ENCODE measurements at regions not wholly inside any gene's neighbourhood (a gene's known extent, or its start where the extent isn't known, plus 50 kb on each side); places are given as distances from the start of the nearest gene placed in this dataset.

GRCh38 chr6:141259807-141260206 is 872.9 kb upstream of the GJE1 start:
- no peaks in the 10 kb centered on the region for H3K27me3 ChIP-seq (ENCODE audit: control insufficient read depth, insufficient read depth, low read length)
- no peaks in the 10 kb centered on the region for H3K9me3 ChIP-seq (ENCODE audit: control insufficient read depth in 2 of 2, low read length in 2 of 2)
- Mint-ChIP-seq H3K27me3 (no peaks in the 10 kb centered on the region), H3K36me3 (no peaks in the 10 kb centered on the region), H3K27ac (no peak overlapping the region), H3K4me1 (no peaks in the 10 kb centered on the region), H3K4me3 (no peak overlapping the region), H3K9me3 (peaks cover 0 to 2% (median 0%) of the 10 kb centered on the region in 7 donors)
- no peaks in the 10 kb centered on the region for H3K36me3 ChIP-seq (ENCODE audit: control insufficient read depth, insufficient read depth, low read length)
- DNase-seq (no peak), ATAC-seq (ENCODE audit: low read depth in 2 of 2) (no peak)
- H3K27ac ChIP-seq (ENCODE audit: insufficient read depth, low read length, poor library complexity, severe bottlenecking): no peak overlapping the region
- H3K4me3 ChIP-seq (ENCODE audit: low read depth, low read length): no peak overlapping the region
- H3K4me1 ChIP-seq (ENCODE audit: control insufficient read depth, insufficient read depth, low read length, poor library complexity, severe bottlenecking): no peaks in the 10 kb centered on the region

- Histone ChIP-seq H3K36me3 (ENCODE audit: control insufficient read depth, insufficient read depth, low read length) (no peaks in the 10 kb centered on the region), H3K9me3 (ENCODE audit: control insufficient read depth in 2 of 2, low read length in 2 of 2) (no peaks in the 10 kb centered on the region), H3K4me3 (ENCODE audit: low read depth, low read length) (no peak overlapping the region), H3K27me3 (ENCODE audit: control insufficient read depth, insufficient read depth, low read length) (no peaks in the 10 kb centered on the region), H3K27ac (ENCODE audit: insufficient read depth, low read length, poor library complexity, severe bottlenecking) (no peak overlapping the region), H3K4me1 (ENCODE audit: control insufficient read depth, insufficient read depth, low read length, poor library complexity, severe bottlenecking) (no peaks in the 10 kb centered on the region)
- no peaks in the 10 kb centered on the region for H3K27me3 Mint-ChIP-seq
- ATAC-seq (ENCODE audit: low read depth in 2 of 2) (no peak), DNase-seq (no peak)
- no peaks in the 10 kb centered on the region for H3K4me1 Mint-ChIP-seq
- H3K4me3 Mint-ChIP-seq: no peak overlapping the region
- H3K36me3 Mint-ChIP-seq: no peaks in the 10 kb centered on the region
- H3K9me3 Mint-ChIP-seq: peaks cover 0 to 2% (median 0%) of the 10 kb centered on the region in 7 donors
- H3K27ac Mint-ChIP-seq: no peak overlapping the region
Measured at GRCh38 chr6:141259091-141259490, 873.6 kb upstream of the GJE1 start.

- no peaks in the 10 kb centered on the region for H3K4me1 ChIP-seq (ENCODE audit: control insufficient read depth, insufficient read depth, low read length, poor library complexity, severe bottlenecking)
- H3K4me1 Mint-ChIP-seq: peaks cover 0 to under 1% (median 0%) of the 10 kb centered on the region in 4 donors
- DNase-seq (no peak), ATAC-seq (ENCODE audit: low read depth in 2 of 2) (no peak)
- H3K27me3 Mint-ChIP-seq: no peaks in the 10 kb centered on the region
- no peak overlapping the region for H3K4me3 Mint-ChIP-seq
- no peaks in the 10 kb centered on the region for H3K9me3 ChIP-seq (ENCODE audit: control insufficient read depth in 2 of 2, low read length in 2 of 2)
- peaks cover 0 to 2% (median 0%) of the 10 kb centered on the region in 7 donors for H3K9me3 Mint-ChIP-seq
- no peak overlapping the region for H3K4me3 ChIP-seq (ENCODE audit: low read depth, low read length)
- no peak overlapping the region for H3K27ac ChIP-seq (ENCODE audit: insufficient read depth, low read length, poor library complexity, severe bottlenecking)
- H3K36me3 ChIP-seq (ENCODE audit: control insufficient read depth, insufficient read depth, low read length): no peaks in the 10 kb centered on the region
- H3K36me3 Mint-ChIP-seq: no peaks in the 10 kb centered on the region
- H3K27me3 ChIP-seq (ENCODE audit: control insufficient read depth, insufficient read depth, low read length): no peaks in the 10 kb centered on the region
- H3K27ac Mint-ChIP-seq: no peak overlapping the region
Measured at GRCh38 chr6:141258516-141258915, 874.2 kb upstream of the GJE1 start.

- H3K4me3 Mint-ChIP-seq: no peak overlapping the region
- no peaks in the 10 kb centered on the region for H3K36me3 Mint-ChIP-seq
- H3K9me3 Mint-ChIP-seq: peaks cover 0 to 2% (median 0%) of the 10 kb centered on the region in 7 donors
- H3K4me1 Mint-ChIP-seq: peaks cover 0 to 6% (median 0%) of the 10 kb centered on the region in 4 donors
- Histone ChIP-seq H3K9me3 (ENCODE audit: control insufficient read depth in 2 of 2, low read length in 2 of 2) (no peaks in the 10 kb centered on the region), H3K27ac (ENCODE audit: insufficient read depth, low read length, poor library complexity, severe bottlenecking) (no peak overlapping the region), H3K36me3 (ENCODE audit: control insufficient read depth, insufficient read depth, low read length) (no peaks in the 10 kb centered on the region), H3K27me3 (ENCODE audit: control insufficient read depth, insufficient read depth, low read length) (no peaks in the 10 kb centered on the region), H3K4me1 (ENCODE audit: control insufficient read depth, insufficient read depth, low read length, poor library complexity, severe bottlenecking) (no peaks in the 10 kb centered on the region), H3K4me3 (ENCODE audit: low read depth, low read length) (no peak overlapping the region)
- DNase-seq (no peak), ATAC-seq (ENCODE audit: low read depth in 2 of 2) (no peak)
- no peak overlapping the region for H3K27ac Mint-ChIP-seq
- no peaks in the 10 kb centered on the region for H3K27me3 Mint-ChIP-seq
Measured at GRCh38 chr6:141254336-141254735, 878.4 kb upstream of the GJE1 start.

GRCh38 chr6:141252828-141253608 is 879.7 kb upstream of the GJE1 start:
- no peak for ATAC-seq (ENCODE audit: low read depth in 2 of 2)
- Mint-ChIP-seq H3K9me3 (peaks cover 0 to 2% (median 0%) of the 10 kb centered on the region in 7 donors), H3K4me1 (peaks cover 0 to 6% (median 0%) of the 10 kb centered on the region in 4 donors), H3K27ac (no peak overlapping the region), H3K36me3 (no peaks in the 10 kb centered on the region), H3K4me3 (no peak overlapping the region), H3K27me3 (no peaks in the 10 kb centered on the region)
- no peak overlapping the region for H3K4me3 ChIP-seq (ENCODE audit: low read depth, low read length)
- H3K36me3 ChIP-seq (ENCODE audit: control insufficient read depth, insufficient read depth, low read length): no peaks in the 10 kb centered on the region
- H3K9me3 ChIP-seq (ENCODE audit: control insufficient read depth in 2 of 2, low read length in 2 of 2): no peaks in the 10 kb centered on the region
- H3K27me3 ChIP-seq (ENCODE audit: control insufficient read depth, insufficient read depth, low read length): no peaks in the 10 kb centered on the region
- no peaks in the 10 kb centered on the region for H3K4me1 ChIP-seq (ENCODE audit: control insufficient read depth, insufficient read depth, low read length, poor library complexity, severe bottlenecking)
- H3K27ac ChIP-seq (ENCODE audit: insufficient read depth, low read length, poor library complexity, severe bottlenecking): no peak overlapping the region
- DNase-seq: no peak

- H3K4me3 Mint-ChIP-seq: no peak overlapping the region
- Histone ChIP-seq H3K9me3 (ENCODE audit: control insufficient read depth in 2 of 2, low read length in 2 of 2) (no peaks in the 10 kb centered on the region), H3K4me3 (ENCODE audit: low read depth, low read length) (no peak overlapping the region), H3K27ac (ENCODE audit: insufficient read depth, low read length, poor library complexity, severe bottlenecking) (no peak overlapping the region), H3K36me3 (ENCODE audit: control insufficient read depth, insufficient read depth, low read length) (no peaks in the 10 kb centered on the region), H3K27me3 (ENCODE audit: control insufficient read depth, insufficient read depth, low read length) (no peaks in the 10 kb centered on the region), H3K4me1 (ENCODE audit: control insufficient read depth, insufficient read depth, low read length, poor library complexity, severe bottlenecking) (no peaks in the 10 kb centered on the region)
- H3K36me3 Mint-ChIP-seq: no peaks in the 10 kb centered on the region
- no peaks in the 10 kb centered on the region for H3K27me3 Mint-ChIP-seq
- no peak for ATAC-seq (ENCODE audit: low read depth in 2 of 2)
- H3K27ac Mint-ChIP-seq: no peak overlapping the region
- DNase-seq: no peak
- peaks cover 0 to 2% (median 0%) of the 10 kb centered on the region in 7 donors for H3K9me3 Mint-ChIP-seq
- peaks cover 0 to 6% (median 0%) of the 10 kb centered on the region in 4 donors for H3K4me1 Mint-ChIP-seq
Measured at GRCh38 chr6:141251286-141251685, 881.4 kb upstream of the GJE1 start.

- H3K4me1 Mint-ChIP-seq: peaks cover 0 to 3% (median 0%) of the 10 kb centered on the region in 4 donors
- no peak for ATAC-seq (ENCODE audit: low read depth in 2 of 2)
- Histone ChIP-seq H3K36me3 (ENCODE audit: control insufficient read depth, insufficient read depth, low read length) (no peaks in the 10 kb centered on the region), H3K9me3 (ENCODE audit: control insufficient read depth in 2 of 2, low read length in 2 of 2) (no peaks in the 10 kb centered on the region), H3K27me3 (ENCODE audit: control insufficient read depth, insufficient read depth, low read length) (no peaks in the 10 kb centered on the region), H3K27ac (ENCODE audit: insufficient read depth, low read length, poor library complexity, severe bottlenecking) (no peak overlapping the region), H3K4me1 (ENCODE audit: control insufficient read depth, insufficient read depth, low read length, poor library complexity, severe bottlenecking) (no peaks in the 10 kb centered on the region), H3K4me3 (ENCODE audit: low read depth, low read length) (no peak overlapping the region)
- no peak overlapping the region for H3K27ac Mint-ChIP-seq
- no peaks in the 10 kb centered on the region for H3K27me3 Mint-ChIP-seq
- no peak overlapping the region for H3K4me3 Mint-ChIP-seq
- no peak for DNase-seq
- no peaks in the 10 kb centered on the region for H3K9me3 Mint-ChIP-seq
- no peaks in the 10 kb centered on the region for H3K36me3 Mint-ChIP-seq
Measured at GRCh38 chr6:141248021-141248799, 884.5 kb upstream of the GJE1 start.

All from CD4-positive, CD25-positive, alpha-beta regulatory T cell (primary cell).